ENCODE measurements at regions not wholly inside any gene's neighbourhood (a gene's known extent, or its start where the extent isn't known, plus 50 kb on each side); places are given as distances from the start of the nearest gene placed in this dataset.

- TF ChIP-seq CTCF (conservative IDR thresholded peaks at IDR 0.05; ENCODE audit: low read length) (no peak), EZH2phosphoT487 (IDR thresholded peaks at IDR 0.05; ENCODE audit: borderline replicate concordance, low read depth, low read length) (no peak)
Measured at GRCh38 chr5:90134381-90134780, 275.2 kb downstream of the CETN3 start.

Measured in OCI-LY7 (cell line).